ENCODE measurements at regions not wholly inside any gene's neighbourhood (a gene's known extent, or its start where the extent isn't known, plus 50 kb on each side); places are given as distances from the start of the nearest gene placed in this dataset.
"Not testable (repeated sequence)": the region's sequence is repeated elsewhere in the genome, so short reads cannot be mapped to it uniquely, and the experiment has no call there.

DNA sequence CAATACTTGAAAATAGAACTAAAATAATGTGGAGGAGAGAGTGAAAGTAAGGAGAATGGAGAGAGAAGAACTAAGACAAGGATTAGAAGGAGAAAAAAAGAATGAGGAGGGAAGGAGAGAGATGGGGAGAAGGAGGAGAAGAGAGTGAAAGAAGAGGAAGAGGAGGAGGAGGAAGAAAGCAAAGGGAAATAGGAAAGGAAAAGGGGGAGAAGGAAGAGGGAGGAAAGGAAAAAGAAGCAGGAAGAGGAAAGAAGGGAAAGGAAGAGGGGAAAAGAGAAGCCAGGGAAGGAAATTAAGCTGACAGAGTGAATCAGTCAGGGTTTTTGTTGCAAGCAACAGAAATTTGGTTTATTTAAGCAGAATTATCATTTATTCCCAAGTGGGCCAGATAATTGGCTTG lies 241.7 kb upstream of the P2RY1 start:
- DNase-seq (no peak), ATAC-seq (ENCODE audit: insufficient read depth, low FRiP score) (no peak)
- no peaks in the 10 kb centered on the region for H3K27me3 ChIP-seq (ENCODE audit: control insufficient read depth in 3 of 3, insufficient read depth in 3 of 3, low read length in 2 of 3)
- H3K9ac ChIP-seq (ENCODE audit: insufficient read depth in 1 of 2, low read length in 2 of 2), result no peak overlapping the region
- no peaks in the 10 kb centered on the region for H3K36me3 ChIP-seq (ENCODE audit: control insufficient read depth in 4 of 4, insufficient read depth in 4 of 4, low read length in 4 of 4)
- H3K27ac ChIP-seq (ENCODE audit: low read depth in 1 of 2, low read length in 1 of 2), result no peak overlapping the region
- peaks cover 1 to 24% (median 12%) of the 10 kb centered on the region in 5 donors for H3K4me1 ChIP-seq (ENCODE audit: control insufficient read depth in 5 of 5, insufficient read depth in 5 of 5, low read length in 5 of 5)
- no peak overlapping the region for H3K4me3 ChIP-seq
- TF ChIP-seq, protein P1, sequence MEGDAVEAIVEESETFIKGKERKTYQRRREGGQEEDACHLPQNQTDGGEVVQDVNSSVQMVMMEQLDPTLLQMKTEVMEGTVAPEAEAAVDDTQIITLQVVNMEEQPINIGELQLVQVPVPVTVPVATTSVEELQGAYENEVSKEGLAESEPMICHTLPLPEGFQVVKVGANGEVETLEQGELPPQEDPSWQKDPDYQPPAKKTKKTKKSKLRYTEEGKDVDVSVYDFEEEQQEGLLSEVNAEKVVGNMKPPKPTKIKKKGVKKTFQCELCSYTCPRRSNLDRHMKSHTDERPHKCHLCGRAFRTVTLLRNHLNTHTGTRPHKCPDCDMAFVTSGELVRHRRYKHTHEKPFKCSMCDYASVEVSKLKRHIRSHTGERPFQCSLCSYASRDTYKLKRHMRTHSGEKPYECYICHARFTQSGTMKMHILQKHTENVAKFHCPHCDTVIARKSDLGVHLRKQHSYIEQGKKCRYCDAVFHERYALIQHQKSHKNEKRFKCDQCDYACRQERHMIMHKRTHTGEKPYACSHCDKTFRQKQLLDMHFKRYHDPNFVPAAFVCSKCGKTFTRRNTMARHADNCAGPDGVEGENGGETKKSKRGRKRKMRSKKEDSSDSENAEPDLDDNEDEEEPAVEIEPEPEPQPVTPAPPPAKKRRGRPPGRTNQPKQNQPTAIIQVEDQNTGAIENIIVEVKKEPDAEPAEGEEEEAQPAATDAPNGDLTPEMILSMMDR (IDR thresholded peaks at IDR 0.05; ENCODE audit: control extremely low read depth, extremely low read depth), result no peak
- no peaks in the 10 kb centered on the region for H3K9me3 ChIP-seq (ENCODE audit: control insufficient read depth in 4 of 4, insufficient read depth in 3 of 4, low read length in 3 of 4)

DNA sequence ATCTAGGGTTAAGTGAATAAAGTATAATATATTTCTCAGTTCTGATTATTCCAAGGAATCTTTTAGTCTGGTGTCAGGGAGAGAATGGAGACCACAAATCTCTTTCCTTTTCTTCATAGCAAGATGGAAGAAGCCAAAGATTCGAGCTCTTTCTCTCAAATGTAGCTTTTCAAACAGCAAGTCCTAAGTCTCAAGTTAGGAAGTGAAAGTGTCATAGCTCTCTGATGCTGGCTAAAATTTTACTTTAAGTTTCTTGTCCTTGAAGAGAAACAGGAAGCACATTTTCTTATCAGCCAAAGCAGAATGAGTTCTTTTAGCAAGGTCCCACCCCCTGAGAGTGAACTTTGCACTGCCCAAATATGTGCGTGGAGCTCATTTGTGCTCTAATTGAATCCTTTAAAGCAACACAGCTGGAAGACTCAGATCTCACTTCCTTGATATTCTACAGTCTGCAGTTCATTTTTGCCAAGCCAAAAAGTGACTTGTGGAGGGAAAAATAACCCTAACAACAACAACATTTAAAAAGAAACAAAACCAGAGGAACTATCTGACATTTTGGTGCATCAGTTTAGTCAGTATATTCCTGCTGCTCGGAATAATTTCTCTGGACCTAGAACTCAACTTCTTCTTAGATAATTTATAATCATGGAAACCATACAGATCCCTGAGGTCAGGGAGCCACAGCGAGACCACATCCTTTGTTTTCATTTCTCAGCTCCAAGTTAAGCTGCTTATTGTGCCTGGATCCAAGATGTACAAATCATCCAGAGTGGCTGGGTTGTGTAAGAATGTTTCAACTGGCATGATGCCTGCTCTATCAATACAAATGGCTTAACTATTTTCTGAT lies 238.7 kb upstream of the P2RY1 start:
- H3K4me1 ChIP-seq (ENCODE audit: control insufficient read depth in 5 of 5, insufficient read depth in 5 of 5, low read length in 5 of 5), result peaks cover 1 to 24% (median 10%) of the 10 kb centered on the region in 5 donors
- H3K27me3 ChIP-seq (ENCODE audit: control insufficient read depth in 3 of 3, insufficient read depth in 3 of 3, low read length in 2 of 3), result no peaks in the 10 kb centered on the region
- ATAC-seq (ENCODE audit: insufficient read depth, low FRiP score) (peak; percentile 66), DNase-seq (peak; percentile 90 to 99 (median 99))
- H3K36me3 ChIP-seq (ENCODE audit: control insufficient read depth in 4 of 4, insufficient read depth in 4 of 4, low read length in 4 of 4), result no peaks in the 10 kb centered on the region
- no peak overlapping the region for H3K4me3 ChIP-seq
- H3K27ac ChIP-seq (ENCODE audit: low read depth in 1 of 2, low read length in 1 of 2), result peak overlapping the region; percentile 43 to 67
- TF ChIP-seq, protein P1 (IDR thresholded peaks at IDR 0.05; ENCODE audit: control extremely low read depth, extremely low read depth), result no peak
- no peak overlapping the region for H3K9ac ChIP-seq (ENCODE audit: insufficient read depth in 1 of 2, low read length in 2 of 2)
- H3K9me3 ChIP-seq (ENCODE audit: control insufficient read depth in 4 of 4, insufficient read depth in 3 of 4, low read length in 3 of 4), result no peaks in the 10 kb centered on the region
- 7 to 25% methylated on average over 4 of the region's 4 CpGs for WGBS, 2 donors

DNA sequence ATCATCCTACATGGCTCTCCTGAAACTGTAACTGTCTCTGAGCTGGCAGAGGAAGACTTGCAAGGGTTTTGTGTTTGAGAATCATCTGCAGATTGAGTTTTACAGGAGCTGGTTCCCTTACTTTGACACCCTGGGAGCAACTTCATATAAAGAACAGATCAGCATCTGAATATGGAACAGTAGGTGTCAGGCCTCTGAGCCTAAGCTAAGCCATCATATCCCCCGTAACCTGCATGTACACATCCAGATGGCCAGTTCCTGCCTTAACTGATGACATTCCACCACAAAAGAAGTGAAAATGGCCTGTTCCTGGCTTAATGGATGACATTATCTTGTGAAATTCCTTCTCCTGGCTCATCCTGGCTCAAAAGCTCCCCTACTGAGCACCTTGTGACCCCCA lies 238.1 kb upstream of the P2RY1 start:
- not testable (repeated sequence) for H3K36me3 ChIP-seq (ENCODE audit: control insufficient read depth in 4 of 4, insufficient read depth in 4 of 4, low read length in 4 of 4); H3K9ac ChIP-seq (ENCODE audit: insufficient read depth in 1 of 2, low read length in 2 of 2); H3K4me3 ChIP-seq; ATAC-seq (ENCODE audit: insufficient read depth, low FRiP score); H3K9me3 ChIP-seq (ENCODE audit: control insufficient read depth in 4 of 4, insufficient read depth in 3 of 4, low read length in 3 of 4); H3K27me3 ChIP-seq (ENCODE audit: control insufficient read depth in 3 of 3, insufficient read depth in 3 of 3, low read length in 2 of 3); DNase-seq
- WGBS, 2 donors, result 85 to 87% methylated on average over 1 of the region's 1 CpG
- Histone ChIP-seq H3K4me1 (ENCODE audit: control insufficient read depth in 5 of 5, insufficient read depth in 5 of 5, low read length in 5 of 5) (peaks cover 0 to 21% (median 4%) of the 10 kb centered on the region in 5 donors), H3K27ac (ENCODE audit: low read depth in 1 of 2, low read length in 1 of 2) (peak overlapping the region; percentile 43 to 67)

DNA sequence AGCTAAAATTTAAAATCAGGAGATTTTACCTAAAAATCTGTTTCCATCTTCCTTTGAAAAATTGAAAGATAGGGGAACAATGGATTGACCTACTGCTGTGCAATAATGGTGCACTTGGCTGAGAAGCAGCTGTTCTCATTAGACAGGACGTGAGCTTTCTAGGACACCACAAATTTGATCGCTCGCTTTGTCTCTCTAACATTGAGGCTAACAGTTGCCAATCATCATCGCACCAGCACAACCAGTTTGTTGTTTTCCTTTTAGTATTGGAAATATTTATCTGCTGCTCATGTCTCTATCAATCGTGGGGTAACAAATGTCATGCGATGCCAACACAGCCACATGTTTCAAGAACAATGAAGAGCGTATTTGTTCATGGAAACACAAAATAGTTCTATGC lies 228.8 kb upstream of the P2RY1 start:
- ATAC-seq (ENCODE audit: insufficient read depth, low FRiP score) (no peak), DNase-seq (no peak)
- no peak overlapping the region for H3K27ac ChIP-seq (ENCODE audit: low read depth in 1 of 2, low read length in 1 of 2)
- H3K27me3 ChIP-seq (ENCODE audit: control insufficient read depth in 3 of 3, insufficient read depth in 3 of 3, low read length in 2 of 3), result no peaks in the 10 kb centered on the region
- H3K9ac ChIP-seq (ENCODE audit: insufficient read depth in 1 of 2, low read length in 2 of 2), result no peak overlapping the region
- TF ChIP-seq, protein P1 (IDR thresholded peaks at IDR 0.05; ENCODE audit: control extremely low read depth, extremely low read depth), result no peak
- no peak overlapping the region for H3K4me3 ChIP-seq
- H3K9me3 ChIP-seq (ENCODE audit: control insufficient read depth in 4 of 4, insufficient read depth in 3 of 4, low read length in 3 of 4), result peaks cover 0 to 2% (median 0%) of the 10 kb centered on the region in 4 donors
- 84 to 89% methylated on average over 7 of the region's 7 CpGs for WGBS, 2 donors
- no peaks in the 10 kb centered on the region for H3K36me3 ChIP-seq (ENCODE audit: control insufficient read depth in 4 of 4, insufficient read depth in 4 of 4, low read length in 4 of 4)
- H3K4me1 ChIP-seq (ENCODE audit: control insufficient read depth in 5 of 5, insufficient read depth in 5 of 5, low read length in 5 of 5), result peaks cover 0 to 2% (median 0%) of the 10 kb centered on the region in 5 donors

Data from lung (tissue), 11 donors.